ENCODE measurements at regions not wholly inside any gene's neighbourhood (a gene's known extent, or its start where the extent isn't known, plus 50 kb on each side); places are given as distances from the start of the nearest gene placed in this dataset.

- Histone ChIP-seq H3K9ac (no peak overlapping the region), H2AFZ (ENCODE audit: low read depth) (no peak overlapping the region), H3K9me3 (no peaks in the 10 kb centered on the region), H3K4me3 (ENCODE audit: low read depth in 2 of 2, low read length in 1 of 2) (no peak overlapping the region), H3K79me2 (ENCODE audit: insufficient read depth) (no peaks in the 10 kb centered on the region), H3K9me2 (no peaks in the 10 kb centered on the region), H3K36me3 (replicated peaks in 1 of 2; ENCODE audit: control insufficient read depth in 1 of 2, insufficient read depth in 2 of 2, low read length in 1 of 2) (no peaks in the 10 kb centered on the region), H3K4me2 (no peak overlapping the region), H3K27ac (ENCODE audit: low read depth in 2 of 2, low read length in 1 of 2) (no peak overlapping the region), H3K4me1 (ENCODE audit: control insufficient read depth in 1 of 2, insufficient read depth in 2 of 2, low read depth in 1 of 2, low read length in 1 of 2) (peaks cover 0 to 4% of the 10 kb centered on the region in 2 experiments; a peak in 2 of 4 replicates), H3F3A (replicated peaks; ENCODE audit: insufficient read depth) (no peaks in the 10 kb centered on the region), H3K27me3 (ENCODE audit: insufficient read depth) (no peaks in the 10 kb centered on the region), H4K20me1 (ENCODE audit: insufficient read depth) (no peaks in the 10 kb centered on the region)
- CTCF ChIA-PET: no interaction called here
- no peak for TF ChIP-seq RCOR1 (IDR thresholded peaks at IDR 0.05; ENCODE audit: low read length)
- no peak for DNase-seq
- 55% methylated on average over 1 of the region's 1 CpG for WGBS (ENCODE audit: low lambda C conversion rate)
- POLR2A ChIA-PET: no interaction called here
Observed at GRCh38 chr3:111480091-111480490, 61.9 kb upstream of the CD96 start.

DNA sequence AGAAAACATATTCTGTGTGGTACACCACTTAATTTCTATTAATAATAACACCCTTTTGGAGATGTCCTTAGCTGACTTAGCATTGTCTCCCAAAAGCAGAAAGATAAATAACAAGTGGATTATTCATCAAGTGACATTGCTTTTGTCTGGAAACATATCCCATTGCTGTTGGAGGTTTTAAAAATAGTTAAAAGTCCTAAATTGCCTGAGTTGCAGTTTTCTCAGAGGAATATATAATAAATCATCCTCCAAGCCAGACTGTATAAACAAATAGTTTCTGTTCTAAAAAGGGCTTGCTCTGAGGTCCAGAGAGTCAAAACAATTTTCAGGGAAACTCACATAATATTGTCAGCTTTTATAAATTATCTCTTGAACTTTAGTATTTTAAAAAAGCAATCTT lies 60.4 kb upstream of the CD96 start:
- Histone ChIP-seq H3K4me3 (ENCODE audit: low read depth in 2 of 2, low read length in 1 of 2) (no peak overlapping the region), H3K9me2 (peaks cover 3% of the 10 kb centered on the region; the same call in 1 of the 2 replicates), H3K4me1 (ENCODE audit: control insufficient read depth in 1 of 2, insufficient read depth in 2 of 2, low read depth in 1 of 2, low read length in 1 of 2) (peaks cover 0 to 10% of the 10 kb centered on the region in 2 experiments; a peak in 2 of 4 replicates), H3K79me2 (ENCODE audit: insufficient read depth) (no peaks in the 10 kb centered on the region), H3K27me3 (ENCODE audit: insufficient read depth) (no peaks in the 10 kb centered on the region), H2AFZ (ENCODE audit: low read depth) (no peak overlapping the region), H3K27ac (ENCODE audit: low read depth in 2 of 2, low read length in 1 of 2) (no peak overlapping the region), H3K9ac (no peak overlapping the region), H3K4me2 (no peak overlapping the region), H3F3A (replicated peaks; ENCODE audit: insufficient read depth) (no peaks in the 10 kb centered on the region), H3K9me3 (no peaks in the 10 kb centered on the region), H4K20me1 (ENCODE audit: insufficient read depth) (no peaks in the 10 kb centered on the region), H3K36me3 (replicated peaks in 1 of 2; ENCODE audit: control insufficient read depth in 1 of 2, insufficient read depth in 2 of 2, low read length in 1 of 2) (no peaks in the 10 kb centered on the region)
- DNase-seq: no peak
- POLR2A ChIA-PET: no interaction called here
- TF ChIP-seq FOXJ3 (CRISPR knock-in tag; IDR thresholded peaks at IDR 0.05) (no peak), GABPA (IDR thresholded peaks at IDR 0.05; ENCODE audit: low read depth) (no peak), MEF2A (IDR thresholded peaks at IDR 0.05; ENCODE audit: borderline replicate concordance, low read depth) (no peak), USF1 (IDR thresholded peaks at IDR 0.05; ENCODE audit: borderline replicate concordance, low read depth) (no peak), TEAD4 (IDR thresholded peaks at IDR 0.05; ENCODE audit: borderline replicate concordance, insufficient read depth) (no peak), NRF1 (IDR thresholded peaks at IDR 0.05; ENCODE audit: low read depth, low read length) (no peak), EZH2phosphoT487 (IDR thresholded peaks at IDR 0.05; ENCODE audit: borderline replicate concordance, low read depth) (no peak), GATA2 (CRISPR knock-in tag; IDR thresholded peaks at IDR 0.05) (no peak), RFX5 (IDR thresholded peaks at IDR 0.05; ENCODE audit: low read length) (no peak), SIN3A (IDR thresholded peaks at IDR 0.05; ENCODE audit: borderline replicate concordance, low read depth, low read length) (no peak), IRF3 (IDR thresholded peaks at IDR 0.05; ENCODE audit: low read depth, low read length) (no peak), RXRA (IDR thresholded peaks at IDR 0.05; ENCODE audit: borderline replicate concordance, low read depth) (no peak), FOSL2 (IDR thresholded peaks at IDR 0.05; ENCODE audit: borderline replicate concordance, low read depth) (no peak), CTCF (IDR thresholded peaks at IDR 0.05) (no peak), CHD2 (IDR thresholded peaks at IDR 0.05; ENCODE audit: low read length, partially characterized antibody) (no peak), RCOR1 (IDR thresholded peaks at IDR 0.05; ENCODE audit: low read length) (no peak), SMC3 (IDR thresholded peaks at IDR 0.05; ENCODE audit: low read depth, low read length) (no peak), ELF1 (IDR thresholded peaks at IDR 0.05) (no peak)
- TF ChIP-seq, protein P1, sequence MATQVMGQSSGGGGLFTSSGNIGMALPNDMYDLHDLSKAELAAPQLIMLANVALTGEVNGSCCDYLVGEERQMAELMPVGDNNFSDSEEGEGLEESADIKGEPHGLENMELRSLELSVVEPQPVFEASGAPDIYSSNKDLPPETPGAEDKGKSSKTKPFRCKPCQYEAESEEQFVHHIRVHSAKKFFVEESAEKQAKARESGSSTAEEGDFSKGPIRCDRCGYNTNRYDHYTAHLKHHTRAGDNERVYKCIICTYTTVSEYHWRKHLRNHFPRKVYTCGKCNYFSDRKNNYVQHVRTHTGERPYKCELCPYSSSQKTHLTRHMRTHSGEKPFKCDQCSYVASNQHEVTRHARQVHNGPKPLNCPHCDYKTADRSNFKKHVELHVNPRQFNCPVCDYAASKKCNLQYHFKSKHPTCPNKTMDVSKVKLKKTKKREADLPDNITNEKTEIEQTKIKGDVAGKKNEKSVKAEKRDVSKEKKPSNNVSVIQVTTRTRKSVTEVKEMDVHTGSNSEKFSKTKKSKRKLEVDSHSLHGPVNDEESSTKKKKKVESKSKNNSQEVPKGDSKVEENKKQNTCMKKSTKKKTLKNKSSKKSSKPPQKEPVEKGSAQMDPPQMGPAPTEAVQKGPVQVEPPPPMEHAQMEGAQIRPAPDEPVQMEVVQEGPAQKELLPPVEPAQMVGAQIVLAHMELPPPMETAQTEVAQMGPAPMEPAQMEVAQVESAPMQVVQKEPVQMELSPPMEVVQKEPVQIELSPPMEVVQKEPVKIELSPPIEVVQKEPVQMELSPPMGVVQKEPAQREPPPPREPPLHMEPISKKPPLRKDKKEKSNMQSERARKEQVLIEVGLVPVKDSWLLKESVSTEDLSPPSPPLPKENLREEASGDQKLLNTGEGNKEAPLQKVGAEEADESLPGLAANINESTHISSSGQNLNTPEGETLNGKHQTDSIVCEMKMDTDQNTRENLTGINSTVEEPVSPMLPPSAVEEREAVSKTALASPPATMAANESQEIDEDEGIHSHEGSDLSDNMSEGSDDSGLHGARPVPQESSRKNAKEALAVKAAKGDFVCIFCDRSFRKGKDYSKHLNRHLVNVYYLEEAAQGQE (IDR thresholded peaks at IDR 0.05; ENCODE audit: low read depth, low read length): no peak
- CTCF ChIA-PET: no interaction called here
